Panc1 (cell line): ENCODE measurements at regions not wholly inside any gene's neighbourhood (a gene's known extent, or its start where the extent isn't known, plus 50 kb on each side); places are given as distances from the start of the nearest gene placed in this dataset.

Experiments used
- POLR2AphosphoS5 ChIP-seq: IDR thresholded peaks from 2 replicates; pipeline ENCODE4 v1.6.1; 2012; ENCODE audit warnings: mild to moderate bottlenecking, low read depth, low read length, moderate library complexity
- TF ChIP-seq, protein P1 (sequence below): fragments of 450-650 bp; IDR thresholded peaks from 2 replicates; pipeline ENCODE4 v1.5.1; 2017; ENCODE audit warnings: mild to moderate bottlenecking

DNA sequence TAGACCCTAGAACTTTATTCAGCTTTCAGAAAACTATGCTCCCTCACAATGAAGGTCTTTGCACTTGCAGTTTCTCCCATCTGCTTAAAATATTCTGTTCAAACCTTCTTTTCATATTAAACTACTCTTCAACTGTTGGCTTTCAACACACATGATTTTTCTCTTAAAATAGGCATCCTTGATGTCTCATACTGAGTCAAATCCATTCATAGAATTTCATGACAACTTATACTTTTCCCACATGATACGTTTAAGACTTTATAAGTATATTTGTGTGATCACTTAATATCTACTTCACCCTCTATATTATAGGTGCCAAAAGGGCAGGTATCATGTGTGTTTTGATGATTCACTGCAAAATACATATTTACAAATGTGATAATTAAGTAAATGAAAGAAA lies 412.5 kb downstream of the MMUT start:
- TF ChIP-seq, protein P1, sequence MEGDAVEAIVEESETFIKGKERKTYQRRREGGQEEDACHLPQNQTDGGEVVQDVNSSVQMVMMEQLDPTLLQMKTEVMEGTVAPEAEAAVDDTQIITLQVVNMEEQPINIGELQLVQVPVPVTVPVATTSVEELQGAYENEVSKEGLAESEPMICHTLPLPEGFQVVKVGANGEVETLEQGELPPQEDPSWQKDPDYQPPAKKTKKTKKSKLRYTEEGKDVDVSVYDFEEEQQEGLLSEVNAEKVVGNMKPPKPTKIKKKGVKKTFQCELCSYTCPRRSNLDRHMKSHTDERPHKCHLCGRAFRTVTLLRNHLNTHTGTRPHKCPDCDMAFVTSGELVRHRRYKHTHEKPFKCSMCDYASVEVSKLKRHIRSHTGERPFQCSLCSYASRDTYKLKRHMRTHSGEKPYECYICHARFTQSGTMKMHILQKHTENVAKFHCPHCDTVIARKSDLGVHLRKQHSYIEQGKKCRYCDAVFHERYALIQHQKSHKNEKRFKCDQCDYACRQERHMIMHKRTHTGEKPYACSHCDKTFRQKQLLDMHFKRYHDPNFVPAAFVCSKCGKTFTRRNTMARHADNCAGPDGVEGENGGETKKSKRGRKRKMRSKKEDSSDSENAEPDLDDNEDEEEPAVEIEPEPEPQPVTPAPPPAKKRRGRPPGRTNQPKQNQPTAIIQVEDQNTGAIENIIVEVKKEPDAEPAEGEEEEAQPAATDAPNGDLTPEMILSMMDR = no peak
- TF ChIP-seq POLR2AphosphoS5 = no peak
